Fibroblast of lung (primary cell): ENCODE measurements at regions not wholly inside any gene's neighbourhood (a gene's known extent, or its start where the extent isn't known, plus 50 kb on each side); places are given as distances from the start of the nearest gene placed in this dataset.

Source experiments
- DNase-seq, 2 donors: peaks; one replicate each; pipeline versions ENCODE4 v3.0.0 to v3.0.0-alpha.2; 2010; ENCODE audit warnings: low read depth in 2 of 2
- H2AFZ ChIP-seq: 2 replicates; pipeline ENCODE4 v1.5.1; 2012; ENCODE audit warnings: low read length, control low read depth, inconsistent platforms
- H3K27ac ChIP-seq: 2 replicates; pipeline ENCODE4 v1.5.1; 2011; ENCODE audit warnings: low read length, control low read depth; ENCODE audit not compliant: insufficient read depth
- H3K27me3 ChIP-seq: 2 replicates; pipeline ENCODE4 v1.5.1; 2011; ENCODE audit warnings: mild to moderate bottlenecking, low read length; ENCODE audit not compliant: control insufficient read depth, insufficient read depth
- H3K36me3 ChIP-seq: 2 replicates; pipeline ENCODE4 v1.5.1; 2011; ENCODE audit warnings: low read length; ENCODE audit not compliant: control insufficient read depth, insufficient read depth
- H3K4me1 ChIP-seq: 2 replicates; pipeline ENCODE4 v1.5.1; 2011; ENCODE audit warnings: low read length; ENCODE audit not compliant: control insufficient read depth, insufficient read depth; ENCODE audit errors: extremely low read depth
- H3K4me2 ChIP-seq: 2 replicates; pipeline ENCODE4 v1.5.1; 2011; ENCODE audit warnings: low read length, control low read depth; ENCODE audit not compliant: insufficient read depth; ENCODE audit errors: extremely low read depth
- H3K4me3 ChIP-seq, 4 experiments: fragments of 200-600 bp in 1 of 4; sonication (generic) in 1 of 4; replicated peaks in 1 of 4; 2 replicates each; pipeline ENCODE4 v1.5.1; 2011 to 2016; ENCODE audit warnings: low read length in 4 of 4, low read depth in 3 of 4, mild to moderate bottlenecking in 3 of 4, control low read depth in 2 of 4, inconsistent platforms in 1 of 4, mixed read lengths in 1 of 4; ENCODE audit not compliant: insufficient read depth in 1 of 4; ENCODE audit errors: control extremely low read depth in 1 of 4
- H3K79me2 ChIP-seq: 2 replicates; pipeline ENCODE4 v1.5.1; 2012; ENCODE audit warnings: mild to moderate bottlenecking, low read length, inconsistent platforms; ENCODE audit not compliant: control insufficient read depth, insufficient read depth
- H3K9ac ChIP-seq: 2 replicates; pipeline ENCODE4 v1.5.1; 2011; ENCODE audit warnings: mild to moderate bottlenecking, low read length, control low read depth; ENCODE audit not compliant: insufficient read depth
- H3K9me3 ChIP-seq: 2 replicates; pipeline ENCODE4 v1.5.1; 2012; ENCODE audit warnings: low read depth, low read length; ENCODE audit not compliant: control insufficient read depth, insufficient read depth
- H4K20me1 ChIP-seq: 2 replicates; pipeline ENCODE4 v1.5.1; 2011; ENCODE audit warnings: low read length; ENCODE audit not compliant: control insufficient read depth, insufficient read depth; ENCODE audit errors: extremely low read depth
- CTCF ChIP-seq, 2 donors: IDR thresholded peaks in 1 of 2; conservative IDR thresholded peaks in 1 of 2; 1 replicate in 1 of 2; 2 replicates in 1 of 2; pipeline ENCODE4 v1.5.1; 2011 to 2012; ENCODE audit warnings: low read length in 2 of 2, control low read depth in 1 of 2, inconsistent platforms in 1 of 2, low read depth in 1 of 2, mild to moderate bottlenecking in 1 of 2
- EZH2 ChIP-seq: IDR thresholded peaks from 2 replicates; pipeline ENCODE4 v1.5.1; 2012; ENCODE audit warnings: low read length, control low read depth, mild to moderate bottlenecking; ENCODE audit errors: missing control alignments

- no peak for DNase-seq
- no peaks in the 10 kb centered on the region for H4K20me1 ChIP-seq
- no peaks in the 10 kb centered on the region for H3K79me2 ChIP-seq
- H2AFZ ChIP-seq: no peak overlapping the region
- no peaks in the 10 kb centered on the region for H3K27me3 ChIP-seq
- no peaks in the 10 kb centered on the region for H3K9me3 ChIP-seq
- no peak overlapping the region for H3K27ac ChIP-seq
- no peaks in the 10 kb centered on the region for H3K4me1 ChIP-seq
- H3K9ac ChIP-seq: no peak overlapping the region
- TF ChIP-seq EZH2: no peak
- no peak for TF ChIP-seq CTCF (conservative IDR thresholded peaks at IDR 0.05 in 1 of 2, IDR thresholded peaks at IDR 0.05 in 1 of 2; ENCODE audit: low read depth in 1 of 2, low read length in 2 of 2)
- H3K4me2 ChIP-seq: no peak overlapping the region
- no peak overlapping the region for H3K4me3 ChIP-seq
- no peaks in the 10 kb centered on the region for H3K36me3 ChIP-seq
These were observed 332.8 kb downstream of the SMOC2 start for GRCh38 chr6:168773788-168774187.

- DNase-seq: no peak
- no peak overlapping the region for H3K4me3 ChIP-seq
- H3K4me1 ChIP-seq: no peaks in the 10 kb centered on the region
- H3K9ac ChIP-seq: no peak overlapping the region
- H3K9me3 ChIP-seq: no peaks in the 10 kb centered on the region
- TF ChIP-seq EZH2 (no peak), CTCF (conservative IDR thresholded peaks at IDR 0.05 in 1 of 2, IDR thresholded peaks at IDR 0.05 in 1 of 2; ENCODE audit: low read depth in 1 of 2, low read length in 2 of 2) (no peak)
- H3K79me2 ChIP-seq: no peaks in the 10 kb centered on the region
- no peak overlapping the region for H3K27ac ChIP-seq
- H3K4me2 ChIP-seq: no peak overlapping the region
- no peaks in the 10 kb centered on the region for H4K20me1 ChIP-seq
- H2AFZ ChIP-seq: no peak overlapping the region
- H3K36me3 ChIP-seq: no peaks in the 10 kb centered on the region
- no peaks in the 10 kb centered on the region for H3K27me3 ChIP-seq
These were observed 324.8 kb downstream of the SMOC2 start for GRCh38 chr6:168765752-168766151.

- Histone ChIP-seq H2AFZ (no peak overlapping the region), H3K36me3 (no peaks in the 10 kb centered on the region), H3K27ac (no peak overlapping the region), H3K4me2 (no peak overlapping the region), H3K27me3 (no peaks in the 10 kb centered on the region), H4K20me1 (no peaks in the 10 kb centered on the region), H3K4me3 (no peak overlapping the region), H3K9ac (no peak overlapping the region), H3K4me1 (no peaks in the 10 kb centered on the region), H3K79me2 (no peaks in the 10 kb centered on the region), H3K9me3 (no peaks in the 10 kb centered on the region)
- TF ChIP-seq CTCF (conservative IDR thresholded peaks at IDR 0.05 in 1 of 2, IDR thresholded peaks at IDR 0.05 in 1 of 2; ENCODE audit: low read depth in 1 of 2, low read length in 2 of 2) (no peak), EZH2 (no peak)
- DNase-seq: peak in 1 of 2 donors; percentile 20
These were observed 315.1 kb downstream of the SMOC2 start for GRCh38 chr6:168756009-168756634.
